MV-4-11 (cell line): ENCODE measurements at regions not wholly inside any gene's neighbourhood (a gene's known extent, or its start where the extent isn't known, plus 50 kb on each side); places are given as distances from the start of the nearest gene placed in this dataset.
"Not testable (repeated sequence)": the region's sequence is repeated elsewhere in the genome, so short reads cannot be mapped to it uniquely, and the experiment has no call there.

Experiments
- DNase-seq: peaks from one replicate; lab custom pipeline; 2025; lab: John Stamatoyannopoulos, UW

DNA sequence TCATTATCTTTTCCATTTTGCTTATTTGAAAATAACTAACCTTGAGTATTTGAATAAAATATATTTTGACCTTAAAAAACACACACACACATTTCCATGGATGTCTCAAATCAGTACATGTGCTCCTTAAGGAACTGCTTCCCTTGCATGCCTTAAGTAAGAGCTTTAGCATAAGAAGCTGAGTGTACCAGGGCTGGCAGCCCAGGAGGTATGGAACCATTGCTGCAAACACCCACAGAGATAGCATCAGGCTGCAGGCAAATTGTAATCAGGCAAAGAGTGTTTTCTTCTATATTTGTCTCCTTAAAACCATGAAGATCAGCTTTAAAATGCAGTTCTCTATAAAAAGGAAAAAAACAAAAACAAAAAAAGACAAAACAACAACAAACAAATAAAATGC lies 160.6 kb downstream of the PLK2 start:
- no peak for DNase-seq

DNA sequence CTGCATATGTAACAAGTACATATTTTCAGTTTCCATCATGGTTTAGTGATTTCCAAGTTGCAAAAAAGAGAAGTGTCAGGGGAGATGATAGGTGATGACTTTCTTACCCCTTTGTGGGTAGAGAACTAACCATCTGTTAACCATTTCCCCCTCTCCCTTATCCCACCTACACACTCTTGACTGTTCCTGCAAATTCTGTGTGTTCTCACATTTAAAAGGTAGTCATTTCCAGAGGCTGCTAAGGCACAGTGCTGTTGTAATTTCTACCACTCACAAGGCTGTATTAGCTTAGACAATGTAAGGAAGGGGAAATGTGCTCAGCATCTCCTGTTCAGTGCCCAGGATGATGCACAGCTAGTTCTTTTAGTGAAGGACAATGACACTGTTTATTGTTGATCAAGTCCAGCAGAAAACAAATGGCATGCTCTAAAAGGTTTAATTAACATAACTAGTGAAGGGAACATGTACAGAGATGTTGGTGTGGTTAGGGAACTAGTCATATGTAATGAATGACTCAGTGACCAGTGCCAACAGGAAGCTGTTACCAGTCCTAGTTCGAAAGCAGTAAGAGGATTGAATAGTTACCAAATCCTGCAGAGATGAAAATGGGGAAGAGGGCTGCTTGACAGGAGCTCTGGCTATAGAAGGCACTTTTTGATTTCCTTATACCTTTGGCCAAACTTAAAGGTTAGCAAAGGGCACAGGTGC lies 165.1 kb downstream of the PLK2 start:
- DNase-seq = peak; percentile 63

DNA sequence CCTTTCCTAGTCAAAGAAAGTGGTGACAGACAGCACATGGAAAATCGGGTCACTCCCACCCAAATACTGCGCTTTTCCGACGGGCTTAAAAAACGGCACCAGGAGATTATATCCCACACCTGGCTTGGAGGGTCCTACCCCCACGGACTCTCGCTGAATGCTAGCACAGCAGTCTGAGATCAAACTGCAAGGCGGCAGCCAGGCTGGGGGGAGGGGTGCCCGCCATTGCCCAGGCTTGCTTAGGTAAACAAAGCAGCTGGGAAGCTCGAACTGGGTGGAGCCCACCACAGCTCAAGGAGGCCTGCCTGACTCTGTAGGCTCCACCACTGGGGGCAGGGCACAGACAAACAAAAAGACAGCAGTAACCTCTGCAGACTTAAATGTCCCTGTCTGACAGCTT lies 171.6 kb downstream of the PLK2 start:
- not testable (repeated sequence) for DNase-seq

DNA sequence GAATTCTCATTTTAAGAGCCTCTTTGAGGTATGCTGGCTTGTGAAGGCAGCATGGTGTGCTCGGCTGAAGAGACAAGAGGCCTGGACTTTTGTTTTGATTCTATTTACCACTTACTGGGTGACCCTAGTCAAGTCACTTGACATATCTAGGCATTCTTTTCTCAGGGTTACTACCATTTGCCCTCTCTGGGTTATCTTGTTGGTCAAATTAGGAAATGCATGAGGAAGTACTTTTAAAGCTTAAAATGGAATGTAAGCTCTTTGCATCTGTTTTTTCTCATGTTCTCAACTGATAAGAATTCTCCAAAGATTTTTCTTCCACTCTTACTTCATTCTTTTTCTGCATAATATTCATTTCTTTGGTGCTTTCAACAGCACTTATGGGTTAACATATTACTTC lies 173.1 kb downstream of the PLK2 start:
- DNase-seq = no peak

DNA sequence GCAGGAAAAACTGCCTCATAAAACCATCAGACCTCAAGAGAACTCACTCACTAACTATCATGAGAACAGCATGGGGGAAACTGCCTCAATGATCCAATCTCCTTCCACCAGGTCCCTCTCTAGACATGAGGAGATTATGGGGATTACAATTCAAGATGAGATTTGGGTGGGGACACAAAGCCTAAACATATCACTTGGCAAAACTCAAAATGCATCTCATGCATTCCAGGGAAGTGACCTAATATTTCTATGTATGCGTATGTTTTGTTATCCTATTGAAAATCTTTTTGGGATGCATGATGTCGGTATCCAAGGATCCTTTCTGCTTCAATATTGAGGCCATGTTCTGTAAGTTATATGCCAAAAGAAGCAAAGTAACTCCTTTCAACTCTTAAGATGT lies 174.0 kb downstream of the PLK2 start:
- DNase-seq = no peak

DNA sequence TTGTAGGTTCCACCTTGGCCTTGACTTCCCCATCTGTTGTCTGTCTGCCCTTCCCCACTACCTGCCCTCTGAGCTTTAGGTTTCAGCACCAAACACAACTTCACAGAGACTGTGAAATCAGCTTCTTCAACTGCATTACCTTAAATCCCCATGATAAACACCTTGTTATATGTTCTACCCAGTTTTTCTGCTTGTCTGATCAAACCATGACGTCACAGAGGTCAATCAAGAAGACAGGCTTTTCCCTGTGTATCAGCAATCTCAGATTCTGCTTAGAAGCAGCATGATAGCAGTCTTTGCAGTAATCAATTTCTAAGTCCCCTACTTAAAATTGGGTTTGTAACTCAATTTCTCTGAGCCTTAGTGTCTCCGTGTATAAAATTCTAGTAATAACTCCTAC lies 175.0 kb downstream of the PLK2 start:
- DNase-seq = no peak

DNA sequence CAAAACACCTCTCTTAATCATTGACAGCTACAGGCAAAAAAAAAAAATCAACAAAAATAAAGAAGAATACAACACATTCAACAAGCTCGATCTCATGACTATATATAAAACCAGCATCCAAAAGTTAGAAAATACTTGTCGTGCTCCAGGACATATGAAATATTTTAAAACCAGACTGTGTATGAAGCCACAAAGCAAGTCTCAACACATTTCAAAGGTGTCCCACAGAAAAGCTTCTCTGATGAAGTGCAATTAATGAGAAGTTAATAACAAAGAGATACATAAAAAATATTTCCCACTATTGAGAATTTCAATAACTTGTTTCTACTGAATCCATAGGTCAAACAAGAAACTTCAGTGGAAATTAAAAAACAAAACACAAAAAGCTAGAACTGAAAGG lies 178.7 kb downstream of the PLK2 start:
- no peak for DNase-seq

DNA sequence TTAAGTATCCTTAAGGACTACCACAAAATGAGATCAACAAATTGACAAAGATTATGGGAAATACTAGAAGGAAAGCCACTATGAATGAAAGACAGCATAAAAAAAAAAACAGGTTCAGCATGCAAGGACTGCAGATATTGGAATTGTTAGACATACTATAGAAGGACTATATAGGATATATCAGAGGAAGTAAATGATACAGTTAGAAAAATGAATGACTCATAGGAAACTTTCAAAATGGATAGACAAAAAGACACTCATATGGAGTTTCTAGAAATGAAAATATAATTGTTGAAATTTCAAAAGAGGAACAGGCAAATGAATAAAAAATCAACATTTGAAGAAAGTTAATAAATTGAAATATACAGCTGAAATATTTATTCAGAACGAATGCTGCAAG lies 180.6 kb downstream of the PLK2 start:
- DNase-seq = no peak

DNA sequence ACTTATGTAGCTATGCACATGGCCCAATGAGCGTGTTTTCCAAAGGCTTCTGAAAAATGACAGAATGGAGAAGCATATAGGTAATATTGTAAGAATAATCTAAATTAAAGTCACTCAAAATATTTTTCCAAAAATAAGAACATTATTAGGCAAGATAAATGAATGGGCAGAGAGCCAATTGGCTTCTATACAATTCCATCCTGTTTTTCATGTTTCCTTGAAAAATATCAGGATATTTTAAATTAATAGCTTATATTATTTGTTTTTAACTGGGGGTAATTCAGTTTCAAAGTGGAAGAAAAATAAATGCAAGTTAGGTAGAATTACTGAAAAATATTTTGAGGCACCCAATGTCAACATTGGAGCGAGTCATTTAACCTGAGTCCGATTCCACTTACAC lies 183.5 kb downstream of the PLK2 start:
- no peak for DNase-seq

DNA sequence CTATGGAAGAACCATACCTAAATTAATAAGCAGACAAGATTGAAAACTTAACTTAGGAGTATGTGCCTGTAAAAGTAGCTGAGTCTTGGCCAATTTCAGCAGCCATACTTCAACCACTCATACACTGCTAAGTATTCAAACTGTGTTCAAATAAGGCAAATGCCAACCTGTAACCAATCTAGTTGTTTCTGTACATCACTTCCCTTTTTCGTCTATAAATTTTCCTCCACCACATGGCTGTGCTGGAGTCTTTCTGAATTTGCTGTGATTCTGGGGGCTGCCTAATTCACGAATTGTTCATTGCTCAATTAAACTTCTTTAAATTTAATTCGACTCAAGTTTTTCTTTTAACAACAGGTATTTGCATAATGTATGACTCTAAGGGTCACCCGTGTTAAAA lies 184.4 kb downstream of the PLK2 start:
- peak; percentile 2 for DNase-seq

DNA sequence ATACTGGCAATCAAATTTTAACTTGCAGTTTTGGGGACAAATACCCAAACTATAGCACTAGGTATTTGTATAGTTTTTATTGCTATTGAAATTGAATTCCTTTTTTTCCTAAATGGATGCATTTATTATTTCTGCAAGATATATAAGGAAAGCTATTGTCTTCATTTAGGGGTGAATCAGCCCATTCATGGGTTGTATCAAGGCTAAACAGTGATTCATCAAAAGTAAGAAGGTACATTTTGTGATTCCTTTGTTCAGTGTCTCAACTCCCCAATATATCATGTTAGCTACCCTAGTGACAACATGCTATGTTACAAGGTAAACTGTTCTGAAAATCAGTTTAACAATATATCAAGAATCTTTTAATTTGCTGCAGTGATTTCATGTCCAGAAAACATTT lies 185.7 kb downstream of the PLK2 start:
- no peak for DNase-seq

DNA sequence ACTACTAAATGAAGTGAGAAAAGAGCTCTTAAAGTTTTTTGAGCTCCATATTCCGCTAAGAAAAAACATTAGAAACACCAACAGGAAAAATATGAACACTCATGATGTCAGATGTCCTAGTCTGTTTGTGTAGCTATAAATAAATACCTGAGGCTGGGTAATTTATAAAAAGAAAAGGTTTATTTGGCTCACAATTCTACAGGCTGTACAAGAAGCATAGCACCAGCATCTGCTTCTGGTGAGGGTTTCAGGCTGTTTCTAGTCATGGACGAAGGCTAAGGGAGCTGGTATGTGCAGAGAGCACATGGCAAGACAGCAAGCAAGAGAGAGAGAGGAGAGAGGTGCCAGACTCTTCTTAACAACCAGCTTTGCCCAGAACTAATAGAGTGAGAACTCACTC lies 186.2 kb downstream of the PLK2 start:
- DNase-seq = no peak

DNA sequence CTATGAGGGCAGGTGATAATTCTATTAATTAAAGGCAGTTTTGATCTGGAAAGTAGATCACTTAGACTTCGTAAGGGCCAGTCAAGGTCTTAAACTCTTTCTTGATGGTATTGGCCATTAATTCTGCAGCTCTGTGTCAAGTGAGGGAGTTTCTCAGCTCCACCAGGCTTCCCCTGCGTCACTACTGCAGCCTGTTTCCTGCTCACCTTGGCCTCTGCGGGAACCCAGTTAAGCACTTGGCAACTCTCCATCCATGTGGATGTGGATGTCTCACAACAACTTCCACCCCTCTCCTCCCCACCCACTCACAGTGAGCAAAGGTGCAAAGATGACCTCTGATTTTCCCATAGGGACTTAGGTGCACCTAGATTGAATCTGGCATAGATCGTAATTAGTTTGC lies 191.6 kb downstream of the PLK2 start:
- DNase-seq = no peak

DNA sequence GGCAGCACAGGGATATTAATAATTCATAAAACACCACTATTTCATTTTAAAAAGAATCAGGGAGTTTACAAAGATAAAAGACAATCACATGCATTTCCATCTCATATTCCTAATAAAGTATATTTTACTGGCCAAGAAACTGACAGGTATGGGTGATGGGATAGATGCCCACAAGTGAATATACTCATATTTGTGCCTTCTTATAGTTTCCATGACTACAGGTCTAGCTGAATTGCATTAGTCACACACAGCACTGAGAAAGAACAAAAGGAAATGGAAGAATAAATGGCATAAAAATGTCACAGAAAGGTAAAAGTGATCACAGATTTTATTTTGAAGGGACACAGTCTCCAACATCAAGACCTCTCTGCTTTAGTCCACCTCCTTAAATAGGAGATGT lies 193.5 kb downstream of the PLK2 start:
- no peak for DNase-seq

DNA sequence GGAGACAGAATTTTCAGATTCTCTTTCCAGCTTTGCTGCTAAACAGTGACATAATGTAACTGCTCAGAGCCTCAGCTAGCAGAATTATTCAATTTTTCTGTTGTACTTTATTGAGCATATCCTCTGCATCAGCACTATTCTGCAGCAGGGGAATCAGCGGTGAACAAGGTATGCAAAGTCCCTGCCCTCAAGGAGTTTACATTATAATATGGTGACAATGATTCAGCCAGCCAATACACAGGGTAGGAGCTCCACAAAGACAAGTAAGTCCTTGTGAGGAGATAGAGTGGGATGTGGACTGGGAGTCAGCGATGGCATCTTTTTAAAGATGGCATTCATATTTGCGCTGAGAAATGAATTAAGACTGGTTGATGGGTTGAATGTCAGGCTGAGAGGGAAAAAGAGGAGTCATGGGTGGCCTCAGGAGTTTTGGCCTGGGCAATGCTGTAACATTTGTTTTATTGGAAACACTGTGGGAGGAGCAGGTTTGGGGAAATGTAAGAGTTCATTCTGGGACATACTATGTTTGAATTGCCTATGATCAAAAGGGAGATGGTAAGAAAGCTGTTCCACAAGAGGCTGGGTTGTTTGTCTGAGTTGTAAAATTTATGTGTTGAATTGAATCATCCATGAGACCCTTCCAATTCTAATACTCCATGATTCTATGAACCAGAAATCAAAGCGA lies 194.5 kb downstream of the PLK2 start:
- DNase-seq = no peak

DNA sequence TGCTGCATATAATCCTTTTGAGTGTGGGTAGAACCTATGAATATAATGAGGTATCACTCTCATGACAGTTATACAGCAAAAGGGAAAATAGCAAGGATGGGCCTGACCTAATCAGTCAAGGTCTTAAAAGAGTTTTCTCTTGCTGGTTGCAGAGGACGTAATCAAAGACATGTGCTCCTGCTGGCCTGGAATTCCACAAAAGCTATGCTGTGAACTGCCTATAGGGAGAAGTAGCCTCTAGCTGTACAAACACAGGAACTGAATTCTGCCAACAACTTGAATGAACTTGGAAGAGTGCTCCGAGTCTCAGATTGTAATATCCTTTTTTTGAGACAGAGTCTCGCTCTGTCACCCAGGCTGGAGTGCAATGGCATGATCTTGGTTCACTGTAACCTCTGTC lies 195.6 kb downstream of the PLK2 start:
- DNase-seq = no peak

DNA sequence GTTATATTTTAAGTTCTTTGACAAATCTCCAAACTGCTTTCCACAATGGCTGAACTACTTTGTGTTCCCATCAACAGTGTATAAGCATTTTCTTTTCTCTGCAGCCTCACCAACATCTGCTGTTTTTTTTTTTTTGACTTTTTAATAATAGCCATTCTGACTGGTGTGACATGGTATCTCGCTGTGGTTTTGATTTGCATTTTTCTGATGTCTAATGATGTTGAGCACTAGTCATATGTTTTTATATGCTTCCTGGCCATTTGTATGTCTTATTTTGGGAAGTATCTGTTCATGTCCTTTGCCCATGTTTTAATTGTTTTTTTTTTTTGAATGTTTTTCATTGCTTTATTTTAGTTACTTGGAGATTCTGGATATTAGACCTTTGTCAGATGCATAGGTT lies 196.6 kb downstream of the PLK2 start:
- no peak for DNase-seq

DNA sequence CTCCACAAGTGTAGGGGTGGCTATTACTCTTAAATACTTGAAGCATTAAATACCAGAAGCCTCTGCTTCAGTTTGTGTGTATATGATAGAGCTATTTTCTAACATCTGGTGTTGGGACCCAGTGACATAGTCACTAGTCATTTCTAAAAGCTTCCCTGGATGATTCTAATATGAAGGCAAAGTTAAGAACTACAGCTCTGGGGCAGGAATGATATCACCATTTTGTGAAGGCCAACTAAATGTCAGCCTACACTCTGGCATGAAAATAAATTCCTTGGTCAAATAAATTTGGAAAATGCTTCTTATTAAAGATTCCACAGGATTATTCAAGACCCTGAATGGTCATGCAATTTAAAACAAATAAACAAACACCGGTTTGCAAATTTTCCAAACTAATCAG lies 197.7 kb downstream of the PLK2 start:
- DNase-seq = no peak

DNA sequence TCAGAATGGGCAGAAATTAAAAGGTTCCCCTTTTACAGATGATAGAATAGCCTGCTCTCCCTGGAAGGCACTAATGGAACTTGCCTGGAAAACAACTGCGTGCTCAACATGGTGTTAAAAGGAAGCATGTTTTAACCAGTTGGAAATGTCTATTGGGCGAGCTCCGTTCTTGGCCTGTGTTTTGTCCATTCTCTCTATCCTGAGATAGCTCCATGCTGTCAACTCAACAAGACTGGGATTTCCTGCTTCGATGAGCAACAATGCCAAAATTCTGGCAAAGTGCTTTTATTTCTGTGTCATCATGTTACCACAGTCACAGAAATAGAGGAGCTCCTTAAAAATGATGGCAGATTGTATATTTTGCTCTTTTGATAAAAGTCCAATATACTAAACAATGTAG lies 198.3 kb downstream of the PLK2 start:
- DNase-seq = no peak

DNA sequence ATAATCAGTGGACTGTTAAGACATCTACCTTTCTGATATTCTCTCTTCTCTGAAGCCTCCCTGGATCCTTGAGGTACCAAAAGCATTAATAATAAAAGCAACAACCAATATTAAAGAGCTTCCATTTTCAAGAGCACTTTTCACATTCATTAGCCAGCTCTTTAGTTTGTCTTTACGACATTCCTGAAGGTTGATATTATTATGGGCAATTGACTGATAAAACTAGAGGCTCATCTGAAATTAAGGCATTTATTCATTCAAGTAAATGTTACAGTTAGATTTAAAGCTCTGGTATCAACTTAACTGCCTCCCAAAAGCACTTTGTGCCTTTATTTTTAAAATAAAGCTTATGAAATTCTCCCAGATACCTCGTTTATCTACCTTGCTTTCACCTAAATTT lies 199.6 kb downstream of the PLK2 start:
- DNase-seq = no peak

DNA sequence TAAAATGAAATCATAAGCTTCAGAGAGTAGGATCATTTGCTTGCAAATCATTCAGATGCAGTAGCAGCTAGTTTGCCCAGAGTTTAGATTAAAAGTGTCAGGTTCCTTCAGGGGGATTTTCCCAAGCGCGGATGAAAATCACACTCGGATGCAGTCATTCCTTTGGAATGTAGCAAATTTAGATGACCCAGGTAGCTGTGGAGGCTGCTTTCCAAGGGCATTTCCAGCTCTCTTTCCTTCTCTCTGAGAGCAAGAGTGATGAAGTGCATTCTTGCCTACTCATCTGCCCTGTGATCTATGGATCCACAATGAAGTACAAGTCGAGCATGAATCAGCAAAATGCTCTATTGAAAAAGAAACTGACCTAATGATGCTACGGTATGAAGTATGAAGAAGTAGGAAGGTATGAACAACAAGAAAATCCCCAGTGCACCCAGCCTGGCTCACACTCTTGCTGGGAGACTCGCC lies 200.2 kb downstream of the PLK2 start:
- no peak for DNase-seq

DNA sequence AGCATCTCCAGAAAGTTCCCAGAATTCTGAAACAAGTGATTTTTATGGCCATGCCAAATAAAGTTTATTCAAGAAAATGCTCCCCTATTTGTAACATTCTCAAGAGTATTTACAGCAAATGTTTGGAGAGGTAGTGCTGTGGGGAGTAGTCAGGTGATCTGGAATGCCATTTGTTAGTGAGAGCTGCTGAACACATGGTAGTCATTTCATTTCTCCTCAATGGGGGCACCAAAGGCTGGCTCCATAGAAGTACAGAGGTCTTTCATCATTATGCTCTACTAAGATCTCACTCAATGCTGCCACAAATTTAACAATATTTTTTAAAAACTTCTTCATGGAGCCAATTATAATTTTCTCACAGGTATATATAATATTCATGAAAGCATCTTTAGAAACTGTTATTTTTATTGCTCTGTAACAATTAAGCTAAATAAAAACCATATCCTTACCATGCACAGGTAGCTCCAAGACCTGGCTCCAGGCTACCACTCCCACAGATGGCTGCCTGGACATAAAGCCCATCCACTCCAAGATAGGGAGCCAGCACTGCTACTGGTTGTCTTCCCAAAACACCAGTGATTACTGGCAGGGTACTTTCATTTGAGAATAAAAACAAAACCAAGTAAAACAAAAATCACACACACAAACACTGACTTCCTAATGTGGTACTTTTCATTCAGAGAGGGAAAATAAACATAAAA lies 200.8 kb downstream of the PLK2 start:
- DNase-seq = no peak

DNA sequence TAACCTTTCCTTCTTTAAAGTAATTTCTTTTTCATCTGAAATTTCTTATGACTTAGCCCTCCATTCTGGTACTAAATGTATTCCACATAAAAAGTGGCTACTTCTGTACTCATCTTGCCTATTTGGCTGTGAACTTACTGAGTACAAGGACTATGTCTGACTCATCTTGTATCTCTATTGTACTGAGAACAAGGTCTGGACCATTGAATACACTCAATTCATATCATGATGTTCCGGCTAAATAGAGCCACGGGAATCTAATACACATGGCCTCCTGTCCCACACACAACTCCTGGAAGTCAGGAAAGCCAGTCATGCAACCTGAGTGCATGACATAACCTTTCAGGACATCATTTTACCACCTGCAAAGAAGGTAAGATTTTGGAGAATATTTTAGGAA lies 203.9 kb downstream of the PLK2 start:
- no peak for DNase-seq
